OCI-LY7 (cell line): ENCODE measurements at regions not wholly inside any gene's neighbourhood (a gene's known extent, or its start where the extent isn't known, plus 50 kb on each side); places are given as distances from the start of the nearest gene placed in this dataset.

Experiments used
- BruUV-seq: library from RNA; stranded (reverse); fragments of 400-500 nt; replicated peaks from 2 replicates; lab custom pipeline; 2021; lab: Mats Ljungman, UMichigan
- CTCF ChIA-PET: fragments of 300-600 bp; sonication (Branson Sonifier 250); formaldehyde crosslinking; loops from one replicate; lab custom pipeline; 2022; ENCODE audit warnings: antibody characterized with exemption; ENCODE audit not compliant: unreplicated experiment; lab: Charles Lee
- POLR2A ChIA-PET: fragments of 300-600 bp; sonication (Branson Sonifier 250); formaldehyde crosslinking; loops from one replicate; lab custom pipeline; 2022; ENCODE audit warnings: antibody characterized with exemption; lab: Charles Lee
- DNase-seq: peaks from one replicate; pipeline ENCODE4 v3.0.0-alpha.2; 2015; ENCODE audit warnings: low spot score
- H2AFZ ChIP-seq: fragments of 200-600 bp; sonication (generic), shearing (Covaris generic); 2 replicates; pipeline ENCODE4 v1.6.1; 2014; ENCODE audit warnings: mild to moderate bottlenecking, antibody characterized with exemption, low read length, moderate library complexity
- H3K27ac ChIP-seq: fragments of 200-600 bp; sonication (generic); 2 replicates; pipeline ENCODE4 v1.5.1; 2014; ENCODE audit warnings: mixed run types, low read depth, mild to moderate bottlenecking, moderate library complexity, low read length, inconsistent platforms; ENCODE audit not compliant: poor library complexity, severe bottlenecking
- H3K36me3 ChIP-seq: fragments of 200-600 bp; sonication (generic); 2 replicates; pipeline ENCODE4 v1.6.1; 2014; ENCODE audit warnings: mild to moderate bottlenecking, antibody characterized with exemption, low read length, moderate library complexity, mixed read lengths; ENCODE audit not compliant: insufficient read depth
- H3K4me1 ChIP-seq: fragments of 200-600 bp; sonication (generic); 2 replicates; pipeline ENCODE4 v1.5.1; 2014; ENCODE audit warnings: mild to moderate bottlenecking, low read length; ENCODE audit not compliant: insufficient read depth, poor library complexity, severe bottlenecking
- H3K4me2 ChIP-seq: fragments of 200-600 bp; sonication (generic); 2 replicates; pipeline ENCODE4 v1.6.1; 2014; ENCODE audit warnings: mild to moderate bottlenecking, low read length
- H3K4me3 ChIP-seq: fragments of 200-600 bp; sonication (generic); 2 replicates; pipeline ENCODE4 v1.5.1; 2014; ENCODE audit warnings: mild to moderate bottlenecking, low read depth, low read length; ENCODE audit not compliant: poor library complexity, severe bottlenecking
- H3K79me2 ChIP-seq: fragments of 200-600 bp; sonication (generic); 2 replicates; pipeline ENCODE4 v1.6.1; 2016; ENCODE audit warnings: low read depth, mild to moderate bottlenecking, low read length, moderate library complexity, mixed read lengths; ENCODE audit not compliant: insufficient read depth
- H3K9me2 ChIP-seq: fragments of 200-600 bp; sonication (generic); 2 replicates; pipeline ENCODE4 v1.6.1; 2016; ENCODE audit warnings: mild to moderate bottlenecking, low read length, mixed read lengths; ENCODE audit not compliant: insufficient read depth
- H3K9me3 ChIP-seq: fragments of 200-600 bp; sonication (generic); 2 replicates; pipeline ENCODE4 v1.6.1; 2014; ENCODE audit warnings: mild to moderate bottlenecking, mixed run types, low read length, mixed read lengths
- H4K20me1 ChIP-seq: fragments of 200-600 bp; sonication (generic); 2 replicates; pipeline ENCODE4 v1.6.1; 2014; ENCODE audit warnings: mild to moderate bottlenecking, antibody characterized with exemption, low read length, moderate library complexity, mixed read lengths; ENCODE audit not compliant: insufficient read depth
- CTCF ChIP-seq: fragments of 200-600 bp; sonication (generic); conservative IDR thresholded peaks from 2 replicates; pipeline ENCODE4 v1.5.1; 2014; ENCODE audit warnings: mild to moderate bottlenecking, antibody characterized with exemption, low read length, moderate library complexity, mixed read lengths
- EZH2phosphoT487 ChIP-seq: fragments of 200-600 bp; sonication (generic); IDR thresholded peaks from 2 replicates; pipeline ENCODE4 v1.6.1; 2018; ENCODE audit warnings: low read depth, borderline replicate concordance, mild to moderate bottlenecking, mixed run types, antibody characterized with exemption, low read length, moderate library complexity, mixed read lengths
- intact Hi-C: fragments of 100-400 bp; cut with micrococcal nuclease; formaldehyde crosslinking; loops from one replicate; pipeline ENCODE4 v1.10.0; 2022; ENCODE audit not compliant: unreplicated experiment

DNA sequence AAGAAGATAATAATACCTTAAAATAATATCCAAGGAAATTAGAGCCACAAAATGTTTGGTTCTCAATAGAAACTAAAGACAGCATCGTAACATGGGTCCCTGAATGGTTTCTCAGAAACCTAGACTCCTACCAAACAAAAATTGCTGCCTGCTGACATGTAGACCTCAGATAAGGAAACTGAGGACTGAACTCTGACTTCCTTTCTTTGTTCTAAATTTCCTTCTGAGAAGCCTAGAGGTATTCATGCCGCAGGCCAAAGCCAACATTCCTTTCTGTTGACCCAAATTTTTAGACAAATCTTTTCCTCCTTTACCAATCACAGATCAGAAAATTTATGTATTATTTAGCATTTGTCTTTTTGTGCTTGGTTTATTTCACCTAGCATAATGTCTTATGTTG is 816.7 kb upstream of the PHF14 start:
- no peak for DNase-seq
- no TSS peak for BruUV-seq
- ChIA-PET CTCF (no interaction called here), POLR2A (no interaction called here)
- TF ChIP-seq EZH2phosphoT487, result no peak
- TF ChIP-seq CTCF, result no peak
- Histone ChIP-seq H2AFZ (no peak overlapping the region), H4K20me1 (no peaks in the 10 kb centered on the region), H3K9me2 (no peaks in the 10 kb centered on the region), H3K4me2 (no peak overlapping the region), H3K27ac (no peak overlapping the region), H3K4me1 (no peaks in the 10 kb centered on the region), H3K79me2 (no peaks in the 10 kb centered on the region), H3K4me3 (no peak overlapping the region), H3K9me3 (no peaks in the 10 kb centered on the region), H3K36me3 (no peaks in the 10 kb centered on the region)
- intact Hi-C loops, result no loop called here

DNA sequence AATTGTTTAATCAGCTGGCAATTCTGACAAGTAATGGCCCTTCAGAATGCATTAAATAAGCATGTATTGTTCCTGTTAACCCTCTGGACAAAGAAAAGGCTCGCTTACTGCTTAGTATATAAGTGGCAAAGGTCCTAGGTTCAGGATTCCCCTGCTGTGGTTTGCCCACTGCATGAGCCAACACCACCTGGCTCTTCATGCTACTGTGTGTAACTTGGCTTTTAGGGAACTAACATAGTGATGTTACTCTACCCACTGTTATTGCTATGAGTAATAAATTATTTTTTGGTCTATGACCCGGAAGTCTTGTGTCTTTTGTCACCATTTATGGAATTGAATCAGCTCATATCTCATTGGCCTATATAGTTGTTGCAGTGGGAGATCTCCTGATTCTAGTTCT is 791.7 kb upstream of the PHF14 start:
- no peak overlapping the region for H3K27ac ChIP-seq
- BruUV-seq, result no TSS peak
- ChIA-PET CTCF (no interaction called here), POLR2A (interaction anchor here (0.8 kb wide), 1 partner anchor 18 kb away, joined by 3 read pairs; no protein-coding TSS in a partner anchor)
- H3K79me2 ChIP-seq, result no peaks in the 10 kb centered on the region
- no peaks in the 10 kb centered on the region for H3K4me1 ChIP-seq
- no peak overlapping the region for H3K4me2 ChIP-seq
- intact Hi-C loops, result no loop called here
- H2AFZ ChIP-seq, result no peak overlapping the region
- H3K9me2 ChIP-seq, result no peaks in the 10 kb centered on the region
- H3K4me3 ChIP-seq, result no peak overlapping the region
- no peaks in the 10 kb centered on the region for H3K36me3 ChIP-seq
- no peak for DNase-seq
- H3K9me3 ChIP-seq, result no peaks in the 10 kb centered on the region
- no peak for TF ChIP-seq CTCF
- TF ChIP-seq EZH2phosphoT487, result no peak
- no peaks in the 10 kb centered on the region for H4K20me1 ChIP-seq

DNA sequence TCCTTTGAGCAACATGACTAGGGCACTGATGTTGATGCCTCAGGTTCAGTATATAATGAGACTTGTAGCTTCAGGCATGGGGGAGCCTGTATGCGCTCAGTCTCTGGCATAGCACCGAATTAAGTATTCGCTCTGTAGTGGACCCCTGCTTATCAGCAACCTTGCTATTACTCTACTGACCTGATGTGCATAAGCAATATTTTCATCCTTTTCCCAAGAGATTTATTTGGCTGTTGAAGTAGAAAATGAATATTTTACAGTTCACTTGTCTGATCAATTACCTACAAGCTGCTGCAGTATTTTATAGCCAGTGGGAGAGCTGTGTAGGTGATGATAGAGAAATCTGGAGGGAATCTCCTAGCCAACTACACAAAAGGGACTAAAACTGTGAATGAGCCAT is 781.6 kb upstream of the PHF14 start:
- POLR2A ChIA-PET, result no interaction called here
- DNase-seq, result no peak
- CTCF ChIA-PET, result no interaction called here

More for the DNA sequence above, 781.6 kb upstream of the PHF14 start:
- Histone ChIP-seq H3K4me2 (no peak overlapping the region), H3K4me1 (no peaks in the 10 kb centered on the region), H3K4me3 (no peak overlapping the region), H3K27ac (no peak overlapping the region), H3K79me2 (no peaks in the 10 kb centered on the region), H4K20me1 (no peaks in the 10 kb centered on the region), H3K9me3 (no peaks in the 10 kb centered on the region), H3K36me3 (no peaks in the 10 kb centered on the region), H2AFZ (no peak overlapping the region), H3K9me2 (no peaks in the 10 kb centered on the region)
- TF ChIP-seq CTCF, result no peak
- no peak for TF ChIP-seq EZH2phosphoT487
- BruUV-seq, result no TSS peak
- intact Hi-C loops, result no loop called here
